Fibroblast of lung (primary cell): ENCODE measurements at regions not wholly inside any gene's neighbourhood (a gene's known extent, or its start where the extent isn't known, plus 50 kb on each side); places are given as distances from the start of the nearest gene placed in this dataset.
"Not testable (repeated sequence)": the region's sequence is repeated elsewhere in the genome, so short reads cannot be mapped to it uniquely, and the experiment has no call there.

Experiments
- DNase-seq, 2 donors: peaks; one replicate each; pipeline versions ENCODE4 v3.0.0 to v3.0.0-alpha.2; 2010; ENCODE audit warnings: low read depth in 2 of 2
- H2AFZ ChIP-seq: 2 replicates; pipeline ENCODE4 v1.5.1; 2012; ENCODE audit warnings: low read length, control low read depth, inconsistent platforms
- H3K27ac ChIP-seq: 2 replicates; pipeline ENCODE4 v1.5.1; 2011; ENCODE audit warnings: low read length, control low read depth; ENCODE audit not compliant: insufficient read depth
- H3K27me3 ChIP-seq: 2 replicates; pipeline ENCODE4 v1.5.1; 2011; ENCODE audit warnings: mild to moderate bottlenecking, low read length; ENCODE audit not compliant: control insufficient read depth, insufficient read depth
- H3K36me3 ChIP-seq: 2 replicates; pipeline ENCODE4 v1.5.1; 2011; ENCODE audit warnings: low read length; ENCODE audit not compliant: control insufficient read depth, insufficient read depth
- H3K4me1 ChIP-seq: 2 replicates; pipeline ENCODE4 v1.5.1; 2011; ENCODE audit warnings: low read length; ENCODE audit not compliant: control insufficient read depth, insufficient read depth; ENCODE audit errors: extremely low read depth
- H3K4me2 ChIP-seq: 2 replicates; pipeline ENCODE4 v1.5.1; 2011; ENCODE audit warnings: low read length, control low read depth; ENCODE audit not compliant: insufficient read depth; ENCODE audit errors: extremely low read depth
- H3K4me3 ChIP-seq, 4 experiments: fragments of 200-600 bp in 1 of 4; sonication (generic) in 1 of 4; replicated peaks in 1 of 4; 2 replicates each; pipeline ENCODE4 v1.5.1; 2011 to 2016; ENCODE audit warnings: low read length in 4 of 4, low read depth in 3 of 4, mild to moderate bottlenecking in 3 of 4, control low read depth in 2 of 4, inconsistent platforms in 1 of 4, mixed read lengths in 1 of 4; ENCODE audit not compliant: insufficient read depth in 1 of 4; ENCODE audit errors: control extremely low read depth in 1 of 4
- H3K79me2 ChIP-seq: 2 replicates; pipeline ENCODE4 v1.5.1; 2012; ENCODE audit warnings: mild to moderate bottlenecking, low read length, inconsistent platforms; ENCODE audit not compliant: control insufficient read depth, insufficient read depth
- H3K9ac ChIP-seq: 2 replicates; pipeline ENCODE4 v1.5.1; 2011; ENCODE audit warnings: mild to moderate bottlenecking, low read length, control low read depth; ENCODE audit not compliant: insufficient read depth
- H3K9me3 ChIP-seq: 2 replicates; pipeline ENCODE4 v1.5.1; 2012; ENCODE audit warnings: low read depth, low read length; ENCODE audit not compliant: control insufficient read depth, insufficient read depth
- H4K20me1 ChIP-seq: 2 replicates; pipeline ENCODE4 v1.5.1; 2011; ENCODE audit warnings: low read length; ENCODE audit not compliant: control insufficient read depth, insufficient read depth; ENCODE audit errors: extremely low read depth
- EZH2 ChIP-seq: IDR thresholded peaks from 2 replicates; pipeline ENCODE4 v1.5.1; 2012; ENCODE audit warnings: low read length, control low read depth, mild to moderate bottlenecking; ENCODE audit errors: missing control alignments
- TF ChIP-seq, protein P1 (sequence below), 2 donors: IDR thresholded peaks in 1 of 2; conservative IDR thresholded peaks in 1 of 2; 1 replicate in 1 of 2; 2 replicates in 1 of 2; pipeline ENCODE4 v1.5.1; 2011 to 2012; ENCODE audit warnings: low read length in 2 of 2, control low read depth in 1 of 2, inconsistent platforms in 1 of 2, low read depth in 1 of 2, mild to moderate bottlenecking in 1 of 2

DNA sequence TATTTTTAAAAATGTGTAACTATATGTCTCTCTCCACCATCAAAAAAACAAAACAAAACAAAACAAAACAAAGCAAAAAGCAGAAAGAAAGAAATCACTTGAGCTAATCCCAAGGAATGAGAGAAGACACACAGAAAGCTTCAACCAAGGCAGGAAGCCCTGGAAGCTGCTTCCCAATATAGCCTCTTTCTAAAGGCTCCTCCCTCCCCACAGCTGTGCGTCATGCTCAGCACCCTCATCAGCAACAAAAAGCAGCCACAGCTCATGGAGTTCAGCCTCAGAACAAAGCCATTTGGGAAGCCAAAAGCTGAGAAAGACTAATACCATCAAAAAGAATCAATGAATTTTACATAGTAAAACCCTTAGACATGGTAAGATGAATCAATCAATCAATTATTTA, 501.6 kb upstream of the SMIM31 start:
- DNase-seq: peak; percentile 9 to 32
- H3K9ac ChIP-seq: no peak overlapping the region
- no peak overlapping the region for H2AFZ ChIP-seq
- H3K27ac ChIP-seq: no peak overlapping the region
- no peaks in the 10 kb centered on the region for H3K4me1 ChIP-seq
- no peak overlapping the region for H3K4me3 ChIP-seq
- no peaks in the 10 kb centered on the region for H3K79me2 ChIP-seq
- H3K9me3 ChIP-seq: no peaks in the 10 kb centered on the region
- H3K27me3 ChIP-seq: no peaks in the 10 kb centered on the region
- no peaks in the 10 kb centered on the region for H4K20me1 ChIP-seq
- no peaks in the 10 kb centered on the region for H3K36me3 ChIP-seq
- TF ChIP-seq, protein P1, sequence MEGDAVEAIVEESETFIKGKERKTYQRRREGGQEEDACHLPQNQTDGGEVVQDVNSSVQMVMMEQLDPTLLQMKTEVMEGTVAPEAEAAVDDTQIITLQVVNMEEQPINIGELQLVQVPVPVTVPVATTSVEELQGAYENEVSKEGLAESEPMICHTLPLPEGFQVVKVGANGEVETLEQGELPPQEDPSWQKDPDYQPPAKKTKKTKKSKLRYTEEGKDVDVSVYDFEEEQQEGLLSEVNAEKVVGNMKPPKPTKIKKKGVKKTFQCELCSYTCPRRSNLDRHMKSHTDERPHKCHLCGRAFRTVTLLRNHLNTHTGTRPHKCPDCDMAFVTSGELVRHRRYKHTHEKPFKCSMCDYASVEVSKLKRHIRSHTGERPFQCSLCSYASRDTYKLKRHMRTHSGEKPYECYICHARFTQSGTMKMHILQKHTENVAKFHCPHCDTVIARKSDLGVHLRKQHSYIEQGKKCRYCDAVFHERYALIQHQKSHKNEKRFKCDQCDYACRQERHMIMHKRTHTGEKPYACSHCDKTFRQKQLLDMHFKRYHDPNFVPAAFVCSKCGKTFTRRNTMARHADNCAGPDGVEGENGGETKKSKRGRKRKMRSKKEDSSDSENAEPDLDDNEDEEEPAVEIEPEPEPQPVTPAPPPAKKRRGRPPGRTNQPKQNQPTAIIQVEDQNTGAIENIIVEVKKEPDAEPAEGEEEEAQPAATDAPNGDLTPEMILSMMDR (conservative IDR thresholded peaks at IDR 0.05 in 1 of 2, IDR thresholded peaks at IDR 0.05 in 1 of 2; ENCODE audit: low read depth in 1 of 2, low read length in 2 of 2): no peak
- TF ChIP-seq EZH2: no peak
- no peak overlapping the region for H3K4me2 ChIP-seq

DNA sequence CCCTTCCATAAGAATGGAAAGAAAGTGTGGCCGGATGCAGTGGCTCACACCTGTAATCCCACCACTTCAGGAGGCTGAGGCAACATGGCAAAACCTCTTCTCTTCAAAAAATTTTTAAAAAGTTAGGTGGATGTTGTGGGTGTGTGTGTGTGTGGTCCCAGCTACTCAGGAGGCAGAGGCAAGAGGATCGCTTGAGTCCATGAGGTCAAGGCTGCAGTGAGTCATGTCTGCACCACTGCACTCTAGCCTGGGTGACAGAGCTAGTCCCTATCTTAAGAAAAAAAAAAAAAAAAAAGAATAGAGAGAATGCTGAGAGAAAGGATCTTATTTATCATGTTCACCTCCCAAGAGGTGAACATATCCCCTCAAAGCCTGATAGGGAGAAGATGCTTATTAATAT, 492.1 kb upstream of the SMIM31 start:
- H3K27ac ChIP-seq: no peak overlapping the region
- DNase-seq: no peak
- H3K4me3 ChIP-seq: no peak overlapping the region
- no peaks in the 10 kb centered on the region for H3K9me3 ChIP-seq
- H3K4me1 ChIP-seq: no peaks in the 10 kb centered on the region
- no peaks in the 10 kb centered on the region for H3K79me2 ChIP-seq
- TF ChIP-seq EZH2: no peak
- TF ChIP-seq, protein P1 (conservative IDR thresholded peaks at IDR 0.05 in 1 of 2, IDR thresholded peaks at IDR 0.05 in 1 of 2; ENCODE audit: low read depth in 1 of 2, low read length in 2 of 2): no peak
- no peaks in the 10 kb centered on the region for H3K36me3 ChIP-seq
- no peak overlapping the region for H3K9ac ChIP-seq
- no peaks in the 10 kb centered on the region for H4K20me1 ChIP-seq
- H3K27me3 ChIP-seq: no peaks in the 10 kb centered on the region
- H3K4me2 ChIP-seq: no peak overlapping the region
- no peak overlapping the region for H2AFZ ChIP-seq

DNA sequence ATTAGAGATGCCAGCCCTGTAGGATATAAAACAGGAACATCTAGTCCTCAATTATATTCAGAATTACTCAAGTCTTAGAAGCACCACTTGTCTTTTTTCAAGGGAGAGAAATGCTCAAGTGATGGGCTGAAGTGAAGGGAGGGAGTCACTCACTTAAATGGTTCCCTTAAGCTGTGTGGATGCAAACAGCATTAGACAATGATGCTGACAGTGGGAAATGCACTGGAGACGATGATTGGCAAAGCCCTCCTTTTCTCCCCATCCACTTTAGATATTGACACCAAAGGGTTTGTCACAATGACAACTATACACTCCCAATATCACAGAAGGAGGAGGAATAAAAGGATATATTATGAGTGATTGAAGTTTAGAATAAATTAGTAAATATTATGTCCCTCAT, 491.4 kb upstream of the SMIM31 start:
- H3K9ac ChIP-seq, H4K20me1 ChIP-seq, H2AFZ ChIP-seq, H3K9me3 ChIP-seq, H3K4me3 ChIP-seq, H3K27ac ChIP-seq, H3K4me2 ChIP-seq, H3K4me1 ChIP-seq, H3K79me2 ChIP-seq, DNase-seq, H3K36me3 ChIP-seq, H3K27me3 ChIP-seq: not testable (repeated sequence)

DNA sequence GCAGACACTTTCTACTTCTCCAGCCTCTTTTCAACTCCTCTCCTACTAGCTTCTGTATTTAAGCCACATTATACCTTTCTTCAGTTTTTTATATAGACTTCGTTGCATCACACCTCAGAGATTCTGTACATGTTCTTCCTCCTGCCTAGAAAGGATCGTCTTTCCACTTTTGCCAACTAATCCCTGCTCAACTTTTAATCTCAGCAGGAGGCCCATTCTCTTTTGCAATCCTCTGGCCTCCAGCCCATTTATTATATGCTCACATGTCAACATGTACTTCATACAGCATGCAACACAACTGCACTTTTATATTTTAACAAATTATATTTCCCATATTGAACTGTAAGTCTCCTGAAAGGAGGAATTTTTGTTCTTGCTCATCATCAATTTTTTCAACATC, 476.5 kb upstream of the SMIM31 start:
- H3K79me2 ChIP-seq, H3K9me3 ChIP-seq, H4K20me1 ChIP-seq, H3K4me3 ChIP-seq, H2AFZ ChIP-seq, H3K27ac ChIP-seq, H3K36me3 ChIP-seq, H3K4me1 ChIP-seq, H3K4me2 ChIP-seq, H3K9ac ChIP-seq, H3K27me3 ChIP-seq: not testable (repeated sequence)
- peak in 1 of 2 donors; percentile 1 for DNase-seq
